Testis (tissue), 2 donors: ENCODE measurements at regions not wholly inside any gene's neighbourhood (a gene's known extent, or its start where the extent isn't known, plus 50 kb on each side); places are given as distances from the start of the nearest gene placed in this dataset.

Experiments used
- CTCF ChIP-seq, 3 experiments: fragments of 450-650 bp in 2 of 3; fragments of 200-600 bp in 1 of 3; sonication (generic) in 1 of 3; IDR thresholded peaks; one replicate each; pipeline ENCODE4 v1.5.1; 2016 to 2019; ENCODE audit warnings: antibody characterized with exemption in 3 of 3, mild to moderate bottlenecking in 2 of 3, moderate library complexity in 1 of 3
- POLR2A ChIP-seq: fragments of 450-650 bp; IDR thresholded peaks from one replicate; pipeline ENCODE4 v1.6.1; 2017; ENCODE audit warnings: antibody characterized with exemption, mild to moderate bottlenecking, moderate library complexity

- TF ChIP-seq CTCF (IDR thresholded peaks at IDR 0.05), result no peak
- TF ChIP-seq POLR2A, result no peak
Observed at GRCh38 chr2:37855283-37856041, 69.6 kb upstream of the RMDN2 start.
